ENCODE measurements at regions not wholly inside any gene's neighbourhood (a gene's known extent, or its start where the extent isn't known, plus 50 kb on each side); places are given as distances from the start of the nearest gene placed in this dataset.

GRCh38 chr11:101817581-101817980, 97.2 kb upstream of the CEP126 start:
- WGBS, 2 experiments (ENCODE audit: extremely low coverage in 2 of 2, insufficient read length in 1 of 2), result no CpG with 5 or more reads among the region's 1 CpG
- no peak overlapping the region for H2BK120ac ChIP-seq (ENCODE audit: low read depth, low read length)
- no peaks in the 10 kb centered on the region for H3K4me1 ChIP-seq (ENCODE audit: control insufficient read depth, insufficient read depth, low read length)
- no peak overlapping the region for H4K5ac ChIP-seq (ENCODE audit: low read depth, low read length)
- H3K27me3 ChIP-seq (ENCODE audit: control insufficient read depth, insufficient read depth, low read length), result no peaks in the 10 kb centered on the region
- BruUV-seq (replicated peaks), result no TSS peak
- in situ Hi-C loops (cut with MboI; ENCODE audit: low sequenced_read_pairs) (no loop called here), dilution Hi-C loops (cut with HindIII; ENCODE audit: low sequenced_read_pairs, unreplicated experiment) (no loop called here), intact Hi-C loops (cut with micrococcal nuclease) (loop anchor here (5.0 kb wide), 1 partner anchor 160 kb away; no protein-coding TSS in a partner anchor)
- ATAC-seq (ENCODE audit: low read depth) (no peak), DNase-seq (no peak)
- no peak overlapping the region for H3K27ac ChIP-seq (ENCODE audit: insufficient read depth, low read length)
- no peak overlapping the region for H2BK15ac ChIP-seq (ENCODE audit: low read depth, low read length)
- POLR2A ChIA-PET (ENCODE audit: unreplicated experiment), result no interaction called here
- no peak overlapping the region for H3K56ac ChIP-seq (ENCODE audit: extremely low read depth, insufficient read depth, low read length)
- no peak overlapping the region for H3K9ac ChIP-seq (ENCODE audit: low read depth, low read length)
- H3K36me3 ChIP-seq (ENCODE audit: control insufficient read depth, insufficient read depth, low read length), result no peaks in the 10 kb centered on the region
- H3K79me1 ChIP-seq (ENCODE audit: low read depth in 1 of 2, low read length in 2 of 2), result no peaks in the 10 kb centered on the region
- H3K14ac ChIP-seq (replicated peaks; ENCODE audit: low read depth, low read length), result no peak overlapping the region
- H3K18ac ChIP-seq (ENCODE audit: low read depth, low read length), result no peak overlapping the region
- H4K91ac ChIP-seq (ENCODE audit: insufficient read depth, low read depth, low read length), result no peak overlapping the region
- no peak overlapping the region for H2AFZ ChIP-seq (replicated peaks; ENCODE audit: low read length, poor library complexity)
- H3K4me2 ChIP-seq (ENCODE audit: low read depth, low read length), result no peak overlapping the region
- CTCF ChIA-PET, result no interaction called here
- H3K9me1 ChIP-seq (ENCODE audit: insufficient read depth, low read length), result no peaks in the 10 kb centered on the region
- H3K9me3 ChIP-seq (ENCODE audit: control insufficient read depth, insufficient read depth, low read length), result no peaks in the 10 kb centered on the region
- H2AK5ac ChIP-seq (ENCODE audit: low read depth, low read length), result no peak overlapping the region
- TF ChIP-seq ELK1 (IDR thresholded peaks at IDR 0.05; ENCODE audit: borderline replicate concordance, low read depth, low read length) (no peak), CHD1 (IDR thresholded peaks at IDR 0.05; ENCODE audit: low read depth, low read length) (no peak), POLR2A (IDR thresholded peaks at IDR 0.05; ENCODE audit: low read depth, low read length) (no peak), CTCF (conservative IDR thresholded peaks at IDR 0.05; ENCODE audit: low read depth, low read length) (no peak), FOS (IDR thresholded peaks at IDR 0.05; ENCODE audit: low read depth, low read length) (no peak), MAZ (IDR thresholded peaks at IDR 0.05; ENCODE audit: borderline replicate concordance, low read depth, low read length) (no peak), CEBPB (IDR thresholded peaks at IDR 0.05; ENCODE audit: low read depth, low read length) (no peak), RFX5 (IDR thresholded peaks at IDR 0.05; ENCODE audit: low read depth, low read length) (no peak), BHLHE40 (IDR thresholded peaks at IDR 0.05; ENCODE audit: low read depth, low read length) (no peak), USF2 (IDR thresholded peaks at IDR 0.05; ENCODE audit: low read depth, low read length) (no peak), NFE2L2 (IDR thresholded peaks at IDR 0.05; ENCODE audit: low read depth, low read length) (no peak), MXI1 (IDR thresholded peaks at IDR 0.05; ENCODE audit: borderline replicate concordance, low read depth, low read length) (no peak), MAFK (IDR thresholded peaks at IDR 0.05; ENCODE audit: low read depth, low read length) (no peak)
- no peak overlapping the region for H3K4ac ChIP-seq (ENCODE audit: low read depth, low read length)
- H3K23ac ChIP-seq (ENCODE audit: low read depth, low read length), result no peak overlapping the region
- no peak overlapping the region for H2BK5ac ChIP-seq (ENCODE audit: low read depth, low read length, poor library complexity, severe bottlenecking)
- H4K20me1 ChIP-seq (ENCODE audit: insufficient read depth, low read length), result no peaks in the 10 kb centered on the region
- H2BK20ac ChIP-seq (ENCODE audit: low read depth, low read length), result no peak overlapping the region
- no peak overlapping the region for H3K4me3 ChIP-seq (ENCODE audit: insufficient read depth, low read depth, low read length)
- H2AK9ac ChIP-seq (replicated peaks; ENCODE audit: low read depth, low read length, poor library complexity), result no peak overlapping the region
- no peak overlapping the region for H4K8ac ChIP-seq (ENCODE audit: low read depth in 2 of 2, low read length in 2 of 2)

Measured in IMR-90 (cell line).